ENCODE measurements at regions not wholly inside any gene's neighbourhood (a gene's known extent, or its start where the extent isn't known, plus 50 kb on each side); places are given as distances from the start of the nearest gene placed in this dataset.

GRCh38 chr5:20692913-20693312 lies 704.9 kb upstream of the CDH18 start:
- intact Hi-C loops (cut with DNase I; ENCODE audit: low total_unique reads) (no loop called here), in situ Hi-C loops (cut with MboI; ENCODE audit: low sequenced_read_pairs in 4 of 4) (no loop called here)
- DNase-seq (no peak), ATAC-seq (no peak)
- TF ChIP-seq POLR2A (IDR thresholded peaks at IDR 0.05) = no peak
- no peak for TF ChIP-seq CTCF (IDR thresholded peaks at IDR 0.05 in 4 of 5, conservative IDR thresholded peaks at IDR 0.05 in 1 of 5)
- no peaks in the 10 kb centered on the region for H3K9me3 ChIP-seq
- H3K27ac ChIP-seq = no peak overlapping the region
- H3K4me1 ChIP-seq = no peaks in the 10 kb centered on the region
- H3K27me3 ChIP-seq = no peaks in the 10 kb centered on the region
- H3K4me3 ChIP-seq = no peak overlapping the region
- no peaks in the 10 kb centered on the region for H3K36me3 ChIP-seq

GRCh38 chr5:20683241-20683940 lies 695.4 kb upstream of the CDH18 start:
- no peak for DNase-seq
- Histone ChIP-seq H3K27ac (no peak overlapping the region), H3K4me1 (no peaks in the 10 kb centered on the region), H3K9me3 (no peaks in the 10 kb centered on the region), H3K4me3 (no peak overlapping the region), H3K27me3 (no peaks in the 10 kb centered on the region), H3K36me3 (no peaks in the 10 kb centered on the region)
- TF ChIP-seq CTCF (IDR thresholded peaks at IDR 0.05 in 4 of 5, conservative IDR thresholded peaks at IDR 0.05 in 1 of 5) = no peak
- ATAC-seq = no peak
- in situ Hi-C loops (cut with MboI; ENCODE audit: low sequenced_read_pairs in 4 of 4) (no loop called here), intact Hi-C loops (cut with DNase I; ENCODE audit: low total_unique reads) (no loop called here)

- no peak for TF ChIP-seq CTCF (IDR thresholded peaks at IDR 0.05 in 4 of 5, conservative IDR thresholded peaks at IDR 0.05 in 1 of 5)
- no peak for TF ChIP-seq POLR2A (IDR thresholded peaks at IDR 0.05)
These were observed 692.8 kb upstream of the CDH18 start for GRCh38 chr5:20680718-20681302.

GRCh38 chr5:20678814-20679298 lies 690.9 kb upstream of the CDH18 start:
- ATAC-seq = no peak
- intact Hi-C loops (cut with DNase I; ENCODE audit: low total_unique reads) = no loop called here
- in situ Hi-C loops (cut with MboI; ENCODE audit: low sequenced_read_pairs in 4 of 4) = no loop called here

More at GRCh38 chr5:20680718-20681302, 692.8 kb upstream of the CDH18 start:
- Histone ChIP-seq H3K27ac (no peak overlapping the region), H3K9me3 (no peaks in the 10 kb centered on the region), H3K4me1 (no peaks in the 10 kb centered on the region), H3K4me3 (no peak overlapping the region), H3K27me3 (no peaks in the 10 kb centered on the region), H3K36me3 (no peaks in the 10 kb centered on the region)
- ATAC-seq = no peak
- in situ Hi-C loops (cut with MboI; ENCODE audit: low sequenced_read_pairs in 4 of 4) = no loop called here
- intact Hi-C loops (cut with DNase I; ENCODE audit: low total_unique reads) = no loop called here
- no peak for DNase-seq

More at GRCh38 chr5:20678814-20679298, 690.9 kb upstream of the CDH18 start:
- Histone ChIP-seq H3K4me1 (no peaks in the 10 kb centered on the region), H3K9me3 (no peaks in the 10 kb centered on the region), H3K4me3 (no peak overlapping the region), H3K36me3 (no peaks in the 10 kb centered on the region), H3K27ac (no peak overlapping the region), H3K27me3 (no peaks in the 10 kb centered on the region)
- no peak for TF ChIP-seq CTCF (IDR thresholded peaks at IDR 0.05 in 4 of 5, conservative IDR thresholded peaks at IDR 0.05 in 1 of 5)
- no peak for TF ChIP-seq POLR2A (IDR thresholded peaks at IDR 0.05)
- DNase-seq = no peak
